Peyer's patch (tissue), 4 donors: ENCODE measurements at regions not wholly inside any gene's neighbourhood (a gene's known extent, or its start where the extent isn't known, plus 50 kb on each side); places are given as distances from the start of the nearest gene placed in this dataset.

Experiments
- DNase-seq, 3 donors: peaks; one replicate each; pipeline ENCODE4 v3.0.0-alpha.2; 2017 to 2019
- H3K27ac ChIP-seq, 4 donors: fragments of 200-600 bp; sonication (generic); one replicate each; pipeline ENCODE4 v1.5.1; 2016 to 2019
- H3K27me3 ChIP-seq, 2 donors: fragments of 200-600 bp; sonication (generic); one replicate each; pipeline ENCODE4 v1.5.1; 2019
- H3K36me3 ChIP-seq, 3 donors: fragments of 200-600 bp; sonication (generic); one replicate each; pipeline ENCODE4 v1.5.1; 2016 to 2019
- H3K4me1 ChIP-seq, 4 donors: fragments of 200-600 bp; sonication (generic); one replicate each; pipeline ENCODE4 v1.5.1; 2016 to 2019
- H3K4me3 ChIP-seq, 4 donors: fragments of 200-600 bp; sonication (generic); 1 replicate in 3 of 4; 2 replicates in 1 of 4; pipeline ENCODE4 v1.5.1; 2016 to 2019; ENCODE audit warnings: mild to moderate bottlenecking in 1 of 4
- H3K9me3 ChIP-seq, 4 donors: fragments of 200-600 bp; sonication (generic); one replicate each; pipeline ENCODE4 v1.5.1; 2016 to 2019; ENCODE audit warnings: mild to moderate bottlenecking in 1 of 4
- POLR2A ChIP-seq, 2 donors: fragments of 450-650 bp; IDR thresholded peaks; one replicate each; pipeline ENCODE4 v1.5.1; 2017; ENCODE audit warnings: antibody characterized with exemption in 2 of 2, mild to moderate bottlenecking in 2 of 2, moderate library complexity in 2 of 2
- TF ChIP-seq, protein P1 (sequence below), 6 experiments: fragments of 450-650 bp in 4 of 6; fragments of 200-600 bp in 2 of 6; sonication (generic) in 1 of 6; IDR thresholded peaks; one replicate each; pipeline ENCODE4 v1.5.1; 2017 to 2019; ENCODE audit warnings: antibody characterized with exemption in 6 of 6, mild to moderate bottlenecking in 3 of 6, moderate library complexity in 1 of 6

DNA sequence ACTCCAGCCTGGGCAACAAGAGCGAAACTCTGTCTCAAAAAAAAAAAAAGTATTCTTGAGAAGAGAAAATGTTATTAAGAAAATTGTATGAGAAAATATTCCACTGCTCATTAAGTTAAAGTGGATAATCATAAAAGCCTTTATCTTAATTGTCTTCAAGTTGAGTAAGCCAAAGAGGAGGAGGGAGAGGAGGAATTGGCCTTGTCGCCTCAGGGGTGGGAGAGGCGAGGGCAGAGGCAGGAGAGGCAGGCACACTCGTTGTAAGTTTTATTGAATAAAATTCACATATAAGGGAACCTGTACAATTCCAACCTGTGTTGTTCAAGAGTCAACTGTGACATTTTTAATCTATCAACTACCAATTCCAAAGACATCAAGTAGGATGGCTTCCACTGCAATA, 820.3 kb downstream of the USP25 start:
- TF ChIP-seq POLR2A (IDR thresholded peaks at IDR 0.05): no peak
- TF ChIP-seq, protein P1, sequence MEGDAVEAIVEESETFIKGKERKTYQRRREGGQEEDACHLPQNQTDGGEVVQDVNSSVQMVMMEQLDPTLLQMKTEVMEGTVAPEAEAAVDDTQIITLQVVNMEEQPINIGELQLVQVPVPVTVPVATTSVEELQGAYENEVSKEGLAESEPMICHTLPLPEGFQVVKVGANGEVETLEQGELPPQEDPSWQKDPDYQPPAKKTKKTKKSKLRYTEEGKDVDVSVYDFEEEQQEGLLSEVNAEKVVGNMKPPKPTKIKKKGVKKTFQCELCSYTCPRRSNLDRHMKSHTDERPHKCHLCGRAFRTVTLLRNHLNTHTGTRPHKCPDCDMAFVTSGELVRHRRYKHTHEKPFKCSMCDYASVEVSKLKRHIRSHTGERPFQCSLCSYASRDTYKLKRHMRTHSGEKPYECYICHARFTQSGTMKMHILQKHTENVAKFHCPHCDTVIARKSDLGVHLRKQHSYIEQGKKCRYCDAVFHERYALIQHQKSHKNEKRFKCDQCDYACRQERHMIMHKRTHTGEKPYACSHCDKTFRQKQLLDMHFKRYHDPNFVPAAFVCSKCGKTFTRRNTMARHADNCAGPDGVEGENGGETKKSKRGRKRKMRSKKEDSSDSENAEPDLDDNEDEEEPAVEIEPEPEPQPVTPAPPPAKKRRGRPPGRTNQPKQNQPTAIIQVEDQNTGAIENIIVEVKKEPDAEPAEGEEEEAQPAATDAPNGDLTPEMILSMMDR (IDR thresholded peaks at IDR 0.05): no peak
- no peaks in the 10 kb centered on the region for H3K9me3 ChIP-seq
- no peak overlapping the region for H3K27ac ChIP-seq
- H3K4me1 ChIP-seq: no peaks in the 10 kb centered on the region
- H3K36me3 ChIP-seq: no peaks in the 10 kb centered on the region
- no peak overlapping the region for H3K4me3 ChIP-seq
- DNase-seq: no peak
- no peaks in the 10 kb centered on the region for H3K27me3 ChIP-seq

DNA sequence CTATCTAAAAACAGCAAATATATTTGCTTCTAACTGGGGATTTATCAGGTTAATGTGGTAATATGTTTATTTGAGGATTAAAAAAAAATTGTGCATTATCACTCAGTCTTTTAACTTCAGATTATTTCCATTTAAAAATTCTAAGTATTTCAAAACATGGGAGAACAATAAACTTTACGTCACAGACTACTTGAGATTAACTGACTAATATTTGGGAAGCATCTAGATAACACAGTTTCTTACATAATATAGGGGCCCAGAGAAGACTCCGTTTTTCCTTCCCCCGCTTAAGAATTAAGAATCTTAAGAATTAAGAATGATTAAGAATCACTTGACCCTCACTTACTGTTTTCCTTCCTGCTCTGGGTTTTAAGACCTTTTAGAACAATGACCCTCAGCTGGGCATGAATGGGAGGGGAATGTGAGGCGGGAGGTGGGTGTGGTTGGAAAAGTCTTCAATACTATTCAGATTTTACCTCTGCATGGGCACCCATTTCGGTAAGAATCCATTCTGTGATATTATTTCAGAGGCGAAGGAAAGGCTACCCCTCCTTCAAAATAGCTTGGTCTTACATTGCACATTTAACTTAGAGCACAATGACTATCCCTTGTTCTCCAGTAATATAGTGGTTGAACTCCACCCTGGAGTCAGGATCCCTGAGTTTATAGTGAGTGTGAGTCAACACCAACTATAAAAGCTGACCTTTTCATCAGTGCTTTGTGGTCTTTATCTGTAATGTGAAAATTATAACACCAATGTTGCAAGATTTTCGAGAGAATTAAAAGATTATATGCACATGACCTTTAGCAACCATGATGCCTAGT, 821.3 kb downstream of the USP25 start:
- Histone ChIP-seq H3K9me3 (no peaks in the 10 kb centered on the region), H3K27me3 (no peaks in the 10 kb centered on the region), H3K27ac (no peak overlapping the region), H3K4me1 (no peaks in the 10 kb centered on the region), H3K4me3 (no peak overlapping the region), H3K36me3 (no peaks in the 10 kb centered on the region)
- TF ChIP-seq, protein P1 (IDR thresholded peaks at IDR 0.05): no peak
- no peak for TF ChIP-seq POLR2A (IDR thresholded peaks at IDR 0.05)
- no peak for DNase-seq

DNA sequence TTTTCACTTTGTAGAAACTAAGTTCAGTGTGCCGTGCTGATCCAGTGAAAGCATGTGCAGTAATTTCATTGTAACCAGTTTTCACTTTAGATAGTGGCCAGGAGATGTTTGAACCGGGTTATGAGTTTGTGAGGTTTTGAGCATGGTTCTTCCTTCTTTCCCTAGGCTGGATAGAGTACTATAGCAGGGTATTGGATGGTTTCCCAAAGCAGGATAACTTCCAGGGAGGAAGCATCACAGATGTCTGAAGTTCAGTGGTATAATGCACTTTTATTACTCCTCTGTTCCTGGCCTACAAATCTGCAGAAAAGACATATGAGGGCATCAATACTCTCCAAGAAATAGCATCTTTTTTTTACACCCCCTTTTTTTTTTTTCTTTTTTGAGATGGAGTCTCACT, 823.1 kb downstream of the USP25 start:
- no peak for DNase-seq
- Histone ChIP-seq H3K27me3 (no peaks in the 10 kb centered on the region), H3K27ac (no peak overlapping the region), H3K4me3 (no peak overlapping the region), H3K36me3 (no peaks in the 10 kb centered on the region), H3K9me3 (no peaks in the 10 kb centered on the region), H3K4me1 (no peaks in the 10 kb centered on the region)
- no peak for TF ChIP-seq POLR2A (IDR thresholded peaks at IDR 0.05)
- TF ChIP-seq, protein P1 (IDR thresholded peaks at IDR 0.05): no peak

DNA sequence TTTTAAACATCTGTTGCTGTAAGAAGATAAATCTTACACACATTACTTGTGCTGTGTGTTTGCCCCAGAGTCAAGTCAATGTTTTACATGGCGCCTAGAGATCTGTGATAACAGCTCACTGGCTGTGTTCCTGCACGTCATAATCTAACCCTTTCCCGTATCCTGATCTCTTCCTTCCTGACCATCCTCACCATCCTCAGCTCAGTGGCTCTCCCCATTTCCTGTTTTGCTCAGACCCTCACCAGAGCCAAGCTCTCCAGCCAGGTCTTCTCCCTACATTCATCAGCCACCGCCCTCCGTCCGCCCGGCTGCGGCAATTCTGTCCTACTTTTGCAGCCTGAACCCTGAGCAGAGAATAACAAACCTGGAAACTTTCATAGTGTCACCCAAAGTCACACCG, 824.7 kb downstream of the USP25 start:
- no peak for TF ChIP-seq POLR2A (IDR thresholded peaks at IDR 0.05)
- TF ChIP-seq, protein P1 (IDR thresholded peaks at IDR 0.05): no peak
- Histone ChIP-seq H3K4me1 (no peaks in the 10 kb centered on the region), H3K27ac (no peak overlapping the region), H3K36me3 (no peaks in the 10 kb centered on the region), H3K9me3 (peaks cover 0 to 3% (median 0%) of the 10 kb centered on the region in 4 donors), H3K4me3 (no peak overlapping the region), H3K27me3 (no peaks in the 10 kb centered on the region)
- DNase-seq: no peak

DNA sequence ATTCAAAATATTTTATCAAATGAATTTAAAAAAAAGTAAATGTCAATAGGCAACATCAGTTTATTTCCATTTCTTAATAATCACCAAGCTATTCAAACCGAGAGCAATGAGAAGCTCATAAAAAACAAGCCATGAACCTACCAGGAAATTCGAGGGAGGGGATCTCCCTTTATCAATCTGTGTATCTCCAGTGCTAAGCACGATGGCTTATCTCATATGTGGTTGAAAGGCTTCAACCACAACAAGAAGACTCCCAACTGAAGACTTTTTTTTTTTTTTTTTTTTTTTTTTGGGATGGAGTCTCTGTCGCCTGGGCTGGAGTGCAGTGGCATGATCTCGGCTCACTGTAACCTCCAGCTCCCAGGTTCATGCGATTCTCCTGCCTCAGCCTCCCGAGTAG, 833.3 kb downstream of the USP25 start:
- no peaks in the 10 kb centered on the region for H3K4me1 ChIP-seq
- DNase-seq: no peak
- H3K4me3 ChIP-seq: no peak overlapping the region
- TF ChIP-seq POLR2A (IDR thresholded peaks at IDR 0.05): no peak
- TF ChIP-seq, protein P1 (IDR thresholded peaks at IDR 0.05): no peak
- H3K27ac ChIP-seq: no peak overlapping the region
- no peaks in the 10 kb centered on the region for H3K36me3 ChIP-seq
- no peaks in the 10 kb centered on the region for H3K27me3 ChIP-seq
- H3K9me3 ChIP-seq: peaks cover 0 to 3% (median 0%) of the 10 kb centered on the region in 4 donors
